Activated naive CD8-positive, alpha-beta T cell treated with anti-CD3 and anti-CD28 coated beads, Interleukin-2, amount 10 ng/mL, durations not matched to agents 7 days and 5 days (primary cell): ENCODE measurements at regions not wholly inside any gene's neighbourhood (a gene's known extent, or its start where the extent isn't known, plus 50 kb on each side); places are given as distances from the start of the nearest gene placed in this dataset.

Experiments used
- ATAC-seq: fragments of 150-1000 bp; cut with Tn5 transposase; one replicate; pipeline ENCODE4 v1.10.0; 2021; ENCODE audit warnings: low read depth, moderate library complexity
- POLR2A ChIA-PET: fragments of 350-600 bp; sonication (Branson Sonifier 250); formaldehyde crosslinking; loops from one replicate; lab custom pipeline; 2021; ENCODE audit warnings: antibody characterized with exemption; lab: Charles Lee
- DNase-seq: peaks from one replicate; pipeline ENCODE4 v3.0.0; 2021
- H3K27ac Mint-ChIP-seq: one replicate; pipeline ENCODE4 v1.8.0; 2022; ENCODE audit warnings: mild to moderate bottlenecking, mixed read lengths
- H3K27me3 Mint-ChIP-seq: one replicate; pipeline ENCODE4 v1.8.0; 2022; ENCODE audit warnings: mild to moderate bottlenecking, moderate library complexity, mixed read lengths
- H3K36me3 Mint-ChIP-seq: one replicate; pipeline ENCODE4 v1.8.0; 2021; ENCODE audit warnings: mild to moderate bottlenecking, mixed read lengths
- H3K4me1 Mint-ChIP-seq: one replicate; pipeline ENCODE4 v1.8.0; 2021; ENCODE audit warnings: mixed read lengths
- H3K4me3 Mint-ChIP-seq: one replicate; pipeline ENCODE4 v1.8.0; 2022; ENCODE audit warnings: mild to moderate bottlenecking, moderate library complexity, mixed read lengths
- H3K9me3 Mint-ChIP-seq: one replicate; pipeline ENCODE4 v1.8.0; 2021; ENCODE audit warnings: mixed read lengths

GRCh38 chr18:63046375-63046774 lies 273.2 kb downstream of the BCL2 start:
- Mint-ChIP-seq H3K27ac (no peak overlapping the region), H3K4me3 (no peak overlapping the region), H3K27me3 (peaks cover 31% of the 10 kb centered on the region), H3K9me3 (peaks cover 7% of the 10 kb centered on the region), H3K36me3 (peaks cover 2% of the 10 kb centered on the region), H3K4me1 (peaks cover 10% of the 10 kb centered on the region)
- no peak for DNase-seq
- ATAC-seq: no peak
- POLR2A ChIA-PET: no interaction called here

GRCh38 chr18:63043516-63043915 lies 276.1 kb downstream of the BCL2 start:
- POLR2A ChIA-PET: no interaction called here
- H3K4me3 Mint-ChIP-seq: no peak overlapping the region
- no peak overlapping the region for H3K27ac Mint-ChIP-seq
- peaks cover 21% of the 10 kb centered on the region for H3K27me3 Mint-ChIP-seq
- H3K36me3 Mint-ChIP-seq: peaks cover 3% of the 10 kb centered on the region
- H3K4me1 Mint-ChIP-seq: peaks cover 8% of the 10 kb centered on the region
- no peak for DNase-seq
- H3K9me3 Mint-ChIP-seq: peaks cover 10% of the 10 kb centered on the region
- no peak for ATAC-seq

- ATAC-seq (no peak), DNase-seq (no peak)
- Mint-ChIP-seq H3K27me3 (peaks cover 14% of the 10 kb centered on the region), H3K4me3 (no peak overlapping the region), H3K4me1 (peaks cover 8% of the 10 kb centered on the region), H3K27ac (no peak overlapping the region), H3K36me3 (peaks cover 3% of the 10 kb centered on the region), H3K9me3 (peaks cover 10% of the 10 kb centered on the region)
- POLR2A ChIA-PET: no interaction called here
These were observed 277.2 kb downstream of the BCL2 start for GRCh38 chr18:63042351-63042750.

GRCh38 chr18:63040788-63041410 lies 278.7 kb downstream of the BCL2 start:
- Mint-ChIP-seq H3K27ac (no peak overlapping the region), H3K27me3 (peaks cover 14% of the 10 kb centered on the region)

DNA sequence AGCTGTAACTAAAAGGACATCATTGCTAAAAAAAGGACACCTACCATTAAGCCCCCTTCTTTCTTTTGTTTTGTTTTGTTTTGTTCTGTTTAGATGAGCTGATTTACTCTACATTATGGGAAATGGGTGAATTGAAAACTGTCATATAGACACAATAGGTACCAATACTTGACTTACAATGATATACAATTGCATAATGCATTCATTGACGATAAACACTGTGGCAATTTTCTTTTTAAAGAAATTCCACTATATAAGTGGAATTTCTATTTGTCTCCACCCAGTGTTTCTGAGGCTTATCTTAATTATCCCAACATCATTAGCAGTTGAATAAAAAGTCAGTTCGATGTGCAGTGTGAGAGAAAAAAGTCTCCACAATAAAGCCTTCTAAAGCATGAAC lies 282.1 kb downstream of the BCL2 start:
- Mint-ChIP-seq H3K36me3 (peaks cover 3% of the 10 kb centered on the region), H3K9me3 (peaks cover 8% of the 10 kb centered on the region), H3K4me3 (no peak overlapping the region), H3K27me3 (peaks cover 8% of the 10 kb centered on the region), H3K27ac (no peak overlapping the region), H3K4me1 (peaks cover 8% of the 10 kb centered on the region)
- DNase-seq (no peak), ATAC-seq (no peak)
- POLR2A ChIA-PET: no interaction called here

More at GRCh38 chr18:63040788-63041410, 278.7 kb downstream of the BCL2 start:
- H3K4me3 Mint-ChIP-seq: no peak overlapping the region
- ATAC-seq: no peak
- peaks cover 10% of the 10 kb centered on the region for H3K9me3 Mint-ChIP-seq
- POLR2A ChIA-PET: no interaction called here
- H3K4me1 Mint-ChIP-seq: peaks cover 8% of the 10 kb centered on the region
- no peak for DNase-seq
- H3K36me3 Mint-ChIP-seq: peaks cover 3% of the 10 kb centered on the region

- H3K4me3 Mint-ChIP-seq: no peak overlapping the region
- POLR2A ChIA-PET: no interaction called here
- H3K36me3 Mint-ChIP-seq: no peaks in the 10 kb centered on the region
- H3K4me1 Mint-ChIP-seq: peaks cover 1% of the 10 kb centered on the region
- no peak for DNase-seq
- no peak for ATAC-seq
- H3K9me3 Mint-ChIP-seq: peaks cover 5% of the 10 kb centered on the region
- H3K27me3 Mint-ChIP-seq: peaks cover 22% of the 10 kb centered on the region
- no peak overlapping the region for H3K27ac Mint-ChIP-seq
These were observed 288.2 kb downstream of the BCL2 start for GRCh38 chr18:63031375-63031774.
